Sigmoid colon (tissue), 6 donors: ENCODE measurements at regions not wholly inside any gene's neighbourhood (a gene's known extent, or its start where the extent isn't known, plus 50 kb on each side); places are given as distances from the start of the nearest gene placed in this dataset.

Experiments
- DNase-seq: peaks from one replicate; pipeline ENCODE4 v3.0.0-alpha.2; 2019
- H3K27ac ChIP-seq, 4 donors: fragments of 200-600 bp; sonication (generic); one replicate each; pipeline ENCODE4 v1.5.1; 2016 to 2019; ENCODE audit warnings: mild to moderate bottlenecking in 1 of 4
- H3K27me3 ChIP-seq, 3 donors: fragments of 200-600 bp; sonication (generic); one replicate each; pipeline ENCODE4 v1.5.1; 2019; ENCODE audit warnings: mild to moderate bottlenecking in 1 of 3
- H3K36me3 ChIP-seq, 4 donors: fragments of 200-600 bp; sonication (generic); one replicate each; pipeline ENCODE4 v1.5.1; 2016 to 2019
- H3K4me1 ChIP-seq, 4 donors: fragments of 200-600 bp; sonication (generic); one replicate each; pipeline ENCODE4 v1.5.1; 2017 to 2019
- H3K4me3 ChIP-seq, 4 donors: fragments of 200-600 bp; sonication (generic); one replicate each; pipeline ENCODE4 v1.5.1; 2017 to 2019; ENCODE audit warnings: mild to moderate bottlenecking in 2 of 4, moderate library complexity in 1 of 4
- H3K9me3 ChIP-seq, 4 donors: fragments of 200-600 bp in 3 of 4; sonication (generic) in 3 of 4; one replicate each; pipeline versions ENCODE4 v1.5.1 to v1.6.1; 2013 to 2019
- CTCF ChIP-seq, 4 experiments: fragments of 450-650 bp in 3 of 4; fragments of 200-600 bp in 1 of 4; IDR thresholded peaks; one replicate each; pipeline ENCODE4 v1.5.1; 2016 to 2019; ENCODE audit warnings: antibody characterized with exemption in 4 of 4, mild to moderate bottlenecking in 3 of 4, moderate library complexity in 2 of 4
- EP300 ChIP-seq, 4 donors: sonication (generic); formaldehyde crosslinking; IDR thresholded peaks; one replicate each; pipeline ENCODE4 v1.6.1; 2017; ENCODE audit warnings: antibody characterized with exemption in 4 of 4
- POLR2A ChIP-seq, 2 donors: fragments of 450-650 bp; IDR thresholded peaks; one replicate each; pipeline ENCODE4 v1.6.1; 2016; ENCODE audit warnings: antibody characterized with exemption in 2 of 2, mild to moderate bottlenecking in 2 of 2, moderate library complexity in 2 of 2
- POLR2AphosphoS5 ChIP-seq, 4 donors: sonication (generic); formaldehyde crosslinking; IDR thresholded peaks; one replicate each; pipeline ENCODE4 v1.6.1; 2017; ENCODE audit warnings: antibody characterized with exemption in 4 of 4
- WGBS, 2 donors: extraction: QIAGEN DNeasy Blood & Tissue Kit; methylation state at CpG; one replicate each; pipeline ENCODE4 v1.1.7; 2013; 5-methylcytosine and 5-hydroxymethylcytosine counted together
- intact Hi-C: fragments of 100-400 bp; cut with DNase I; formaldehyde crosslinking; loops from one replicate; pipeline ENCODE4 v1.15.1; 2023
- donor health status: healthy with polysubstance abuse.
- donor health status: healthy.

GRCh38 chr14:65296876-65297275 is 115.7 kb upstream of the FUT8 start:
- TF ChIP-seq EP300 (IDR thresholded peaks at IDR 0.05) (no peak), POLR2A (IDR thresholded peaks at IDR 0.05) (no peak), POLR2AphosphoS5 (IDR thresholded peaks at IDR 0.05) (no peak), CTCF (IDR thresholded peaks at IDR 0.05) (no peak)
- H3K27ac ChIP-seq = no peak overlapping the region
- DNase-seq = no peak
- H3K36me3 ChIP-seq = no peaks in the 10 kb centered on the region
- no peak overlapping the region for H3K4me3 ChIP-seq
- intact Hi-C loops = no loop called here
- H3K4me1 ChIP-seq = no peaks in the 10 kb centered on the region
- 79 to 90% methylated on average over 4 of the region's 4 CpGs for WGBS, 2 donors
- H3K9me3 ChIP-seq = no peaks in the 10 kb centered on the region
- H3K27me3 ChIP-seq = no peaks in the 10 kb centered on the region

- no peaks in the 10 kb centered on the region for H3K27me3 ChIP-seq
- intact Hi-C loops = no loop called here
- no peak overlapping the region for H3K27ac ChIP-seq
- WGBS, 2 donors = 51 to 82% methylated on average over 5 of the region's 5 CpGs
- TF ChIP-seq CTCF (IDR thresholded peaks at IDR 0.05) (no peak), POLR2A (IDR thresholded peaks at IDR 0.05) (no peak), EP300 (IDR thresholded peaks at IDR 0.05) (no peak), POLR2AphosphoS5 (IDR thresholded peaks at IDR 0.05) (no peak)
- no peaks in the 10 kb centered on the region for H3K36me3 ChIP-seq
- DNase-seq = no peak
- no peaks in the 10 kb centered on the region for H3K4me1 ChIP-seq
- no peaks in the 10 kb centered on the region for H3K9me3 ChIP-seq
- H3K4me3 ChIP-seq = no peak overlapping the region
Measured at GRCh38 chr14:65297744-65298143, 114.8 kb upstream of the FUT8 start.

DNA sequence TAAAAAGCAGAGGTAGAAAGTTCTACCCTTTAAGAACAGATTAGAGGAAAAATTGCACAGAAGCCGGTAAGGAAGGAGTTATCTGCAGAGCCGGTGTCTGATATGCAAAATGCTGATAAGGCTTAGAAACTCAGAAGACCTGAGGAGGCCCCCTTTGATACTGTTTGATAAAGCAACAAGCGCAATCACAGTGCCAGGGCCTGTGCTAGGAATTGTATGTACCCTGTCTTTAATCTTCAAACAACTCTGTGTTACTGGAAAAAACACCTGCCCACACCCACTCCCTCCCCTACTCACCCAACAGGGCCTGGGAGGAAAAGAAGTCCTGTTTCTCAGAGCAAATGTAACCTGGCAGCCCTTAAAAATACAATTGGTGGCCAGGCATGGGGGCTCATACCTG is 112.7 kb upstream of the FUT8 start:
- Histone ChIP-seq H3K27ac (no peak overlapping the region), H3K27me3 (no peaks in the 10 kb centered on the region), H3K4me1 (no peaks in the 10 kb centered on the region), H3K9me3 (no peaks in the 10 kb centered on the region), H3K36me3 (no peaks in the 10 kb centered on the region), H3K4me3 (no peak overlapping the region)
- no peak for DNase-seq
- intact Hi-C loops = no loop called here
- 17 to 63% methylated on average over 3 of the region's 3 CpGs for WGBS, 2 donors
- no peak for TF ChIP-seq POLR2A (IDR thresholded peaks at IDR 0.05)
- no peak for TF ChIP-seq POLR2AphosphoS5 (IDR thresholded peaks at IDR 0.05)
- TF ChIP-seq CTCF (IDR thresholded peaks at IDR 0.05) = no peak
- TF ChIP-seq EP300 (IDR thresholded peaks at IDR 0.05) = no peak

DNA sequence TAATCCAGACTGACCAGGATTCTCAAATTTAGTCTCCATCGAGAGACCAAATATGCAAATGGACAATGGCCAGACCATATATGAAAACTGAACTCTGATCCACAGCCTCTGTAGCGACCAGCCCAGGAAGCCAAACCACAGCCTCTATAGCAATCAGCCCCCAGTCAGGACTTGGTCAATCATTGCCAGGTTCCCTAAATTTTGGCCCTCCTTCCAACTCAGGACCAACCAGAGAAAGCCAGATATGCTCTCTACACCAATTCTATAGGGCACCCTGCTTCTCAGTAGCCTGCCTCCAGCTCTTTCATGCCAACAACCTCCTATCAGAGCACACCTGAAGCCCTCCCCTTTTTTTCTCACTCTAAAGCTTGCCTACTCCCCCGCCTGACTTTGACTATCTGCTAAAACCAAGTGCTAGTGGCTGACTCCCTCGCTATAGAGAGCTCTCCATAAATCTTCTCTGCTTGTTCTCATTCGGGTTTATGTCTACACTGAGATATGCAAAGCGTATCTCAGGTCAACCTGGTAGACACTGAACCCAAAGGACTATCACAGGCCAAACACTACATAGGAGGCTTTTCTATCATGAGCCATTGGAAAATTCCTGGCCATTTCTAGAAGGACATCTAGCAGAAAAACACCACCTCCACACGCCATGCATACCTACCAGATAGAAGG is 110.5 kb upstream of the FUT8 start:
- H3K36me3 ChIP-seq = no peaks in the 10 kb centered on the region
- H3K27me3 ChIP-seq = no peaks in the 10 kb centered on the region
- H3K27ac ChIP-seq = no peak overlapping the region
- no peak overlapping the region for H3K4me3 ChIP-seq
- intact Hi-C loops = no loop called here
- no peaks in the 10 kb centered on the region for H3K4me1 ChIP-seq
- TF ChIP-seq POLR2A (IDR thresholded peaks at IDR 0.05) (no peak), CTCF (IDR thresholded peaks at IDR 0.05) (no peak), POLR2AphosphoS5 (IDR thresholded peaks at IDR 0.05) (no peak), EP300 (IDR thresholded peaks at IDR 0.05) (no peak)
- 58 to 73% methylated on average over 7 of the region's 7 CpGs for WGBS, 2 donors
- no peaks in the 10 kb centered on the region for H3K9me3 ChIP-seq
- DNase-seq = no peak
